NT2/D1 (cell line): ENCODE measurements at regions not wholly inside any gene's neighbourhood (a gene's known extent, or its start where the extent isn't known, plus 50 kb on each side); places are given as distances from the start of the nearest gene placed in this dataset.

Experiments
- SUZ12 ChIP-seq: IDR thresholded peaks from 2 replicates; pipeline ENCODE4 v1.6.1; 2011; ENCODE audit not compliant: insufficient read length, insufficient read depth; ENCODE audit errors: extremely low read depth
- YY1 ChIP-seq: IDR thresholded peaks from 2 replicates; pipeline ENCODE4 v1.6.1; 2011; ENCODE audit not compliant: insufficient read length, insufficient read depth
- ZNF274 ChIP-seq: IDR thresholded peaks from 2 replicates; pipeline ENCODE4 v1.6.1; 2011; ENCODE audit warnings: mild to moderate bottlenecking, low read depth, low read length

DNA sequence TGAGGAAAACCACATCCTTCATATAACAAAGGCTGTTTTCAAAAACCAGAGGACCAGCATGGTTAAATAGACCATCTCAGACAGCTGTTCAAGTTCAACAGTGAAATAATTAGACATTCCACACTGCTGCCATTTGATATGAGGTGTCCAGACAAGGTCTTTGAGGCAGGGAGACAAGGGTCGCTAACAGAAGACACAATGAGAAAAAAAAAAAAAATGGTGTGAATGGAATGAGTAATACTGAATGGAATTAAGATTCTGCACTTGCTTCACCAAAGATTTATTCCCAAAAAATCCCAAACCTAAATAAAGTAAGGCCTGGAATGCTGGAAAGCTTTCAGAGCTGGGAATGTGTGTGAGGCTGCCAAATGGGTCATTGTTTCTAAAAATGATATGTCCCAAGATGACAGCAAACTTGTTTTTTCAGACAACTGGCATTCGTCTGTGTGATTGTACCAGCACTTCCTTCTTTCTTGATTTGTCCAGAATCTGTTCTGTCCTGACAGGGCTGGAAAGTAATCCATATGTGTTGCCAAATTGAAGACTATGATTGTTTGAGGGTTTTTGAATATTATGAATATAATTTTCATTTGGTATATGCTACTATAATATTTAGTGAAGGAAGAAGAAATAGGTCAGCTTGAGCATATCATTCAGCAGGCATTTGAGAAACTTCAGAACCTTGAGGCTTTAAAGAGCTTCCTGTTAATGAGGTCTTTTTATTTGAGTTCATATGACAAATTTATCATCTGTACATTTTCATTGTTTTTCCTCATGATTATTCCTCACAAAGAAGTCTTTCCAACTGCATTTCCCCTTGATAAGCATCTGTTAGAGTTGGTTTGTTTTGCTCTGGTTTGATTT is 85.2 kb upstream of the ITGA4 start:
- TF ChIP-seq YY1 (no peak), ZNF274 (no peak), SUZ12 (no peak)
